ENCODE measurements at regions not wholly inside any gene's neighbourhood (a gene's known extent, or its start where the extent isn't known, plus 50 kb on each side); places are given as distances from the start of the nearest gene placed in this dataset.

DNA sequence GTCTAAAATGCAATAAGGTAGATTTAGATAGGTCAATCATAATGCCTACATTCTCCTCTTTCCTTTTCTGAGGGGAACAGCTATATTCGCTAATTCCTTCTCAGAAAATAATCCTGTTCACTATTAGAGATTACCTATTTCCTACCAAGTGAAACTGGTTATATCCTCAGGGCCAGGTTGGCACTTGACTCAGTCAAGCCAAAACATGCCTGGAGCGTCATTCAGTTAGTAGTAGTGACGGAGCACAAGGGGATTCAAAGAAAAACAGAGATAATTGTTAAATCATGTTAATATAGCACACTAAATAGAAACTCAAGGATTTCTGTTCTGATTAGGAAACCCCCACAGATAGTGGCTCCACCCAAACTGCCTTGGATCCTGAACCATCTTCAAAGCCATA is 515.4 kb upstream of the PTPRD start (continued):
- TF ChIP-seq ZNF281 (CRISPR knock-in tag; IDR thresholded peaks at IDR 0.05) (no peak), ZNF671 (CRISPR knock-in tag; IDR thresholded peaks at IDR 0.05) (no peak), SOX15 (CRISPR knock-in tag; IDR thresholded peaks at IDR 0.05) (no peak), CREM (CRISPR knock-in tag; IDR thresholded peaks at IDR 0.05) (no peak)
- TF ChIP-seq, protein P1, sequence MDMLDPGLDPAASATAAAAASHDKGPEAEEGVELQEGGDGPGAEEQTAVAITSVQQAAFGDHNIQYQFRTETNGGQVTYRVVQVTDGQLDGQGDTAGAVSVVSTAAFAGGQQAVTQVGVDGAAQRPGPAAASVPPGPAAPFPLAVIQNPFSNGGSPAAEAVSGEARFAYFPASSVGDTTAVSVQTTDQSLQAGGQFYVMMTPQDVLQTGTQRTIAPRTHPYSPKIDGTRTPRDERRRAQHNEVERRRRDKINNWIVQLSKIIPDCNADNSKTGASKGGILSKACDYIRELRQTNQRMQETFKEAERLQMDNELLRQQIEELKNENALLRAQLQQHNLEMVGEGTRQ (CRISPR knock-in tag; IDR thresholded peaks at IDR 0.05), result no peak

- no peaks in the 10 kb centered on the region for H3K27me3 Mint-ChIP-seq (ENCODE audit: low read depth)
- ATAC-seq (no peak), DNase-seq (ENCODE audit: low spot score) (no peak)
- no peaks in the 10 kb centered on the region for H3K9me3 Mint-ChIP-seq
- ChIA-PET CTCF (no interaction called here), POLR2A (no interaction called here)
- no peaks in the 10 kb centered on the region for H3K4me1 Mint-ChIP-seq
- H3K27ac Mint-ChIP-seq, result no peak overlapping the region
- H3K36me3 Mint-ChIP-seq, result no peaks in the 10 kb centered on the region
- H3K4me3 Mint-ChIP-seq, result no peak overlapping the region
- TF ChIP-seq, protein P2, sequence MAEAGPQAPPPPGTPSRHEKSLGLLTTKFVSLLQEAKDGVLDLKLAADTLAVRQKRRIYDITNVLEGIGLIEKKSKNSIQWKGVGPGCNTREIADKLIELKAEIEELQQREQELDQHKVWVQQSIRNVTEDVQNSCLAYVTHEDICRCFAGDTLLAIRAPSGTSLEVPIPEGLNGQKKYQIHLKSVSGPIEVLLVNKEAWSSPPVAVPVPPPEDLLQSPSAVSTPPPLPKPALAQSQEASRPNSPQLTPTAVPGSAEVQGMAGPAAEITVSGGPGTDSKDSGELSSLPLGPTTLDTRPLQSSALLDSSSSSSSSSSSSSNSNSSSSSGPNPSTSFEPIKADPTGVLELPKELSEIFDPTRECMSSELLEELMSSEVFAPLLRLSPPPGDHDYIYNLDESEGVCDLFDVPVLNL (CRISPR knock-in tag; IDR thresholded peaks at IDR 0.05; ENCODE audit: borderline replicate concordance, low read depth), result no peak
- TF ChIP-seq NR1H2 (CRISPR knock-in tag; IDR thresholded peaks at IDR 0.05), result no peak
- TF ChIP-seq RELA (CRISPR knock-in tag; IDR thresholded peaks at IDR 0.05; ENCODE audit: borderline replicate concordance), result no peak
- no peak for TF ChIP-seq ETV6 (CRISPR knock-in tag; IDR thresholded peaks at IDR 0.05)
- TF ChIP-seq TEAD4 (CRISPR knock-in tag; IDR thresholded peaks at IDR 0.05), result no peak
- no peak for TF ChIP-seq CTCF (IDR thresholded peaks at IDR 0.05)
- no peak for TF ChIP-seq ATF2 (CRISPR knock-in tag; IDR thresholded peaks at IDR 0.05; ENCODE audit: borderline replicate concordance, low read depth)
- TF ChIP-seq GRHL2 (CRISPR knock-in tag; IDR thresholded peaks at IDR 0.05; ENCODE audit: insufficient replicate concordance, severe bottlenecking), result no peak
- TF ChIP-seq NR3C1 (CRISPR knock-in tag; conservative IDR thresholded peaks at IDR 0.05; ENCODE audit: low read depth), result no peak
- no peak for TF ChIP-seq ARID4B (CRISPR knock-in tag; IDR thresholded peaks at IDR 0.05; ENCODE audit: borderline replicate concordance)
- no peak for TF ChIP-seq ZSCAN18 (CRISPR knock-in tag; IDR thresholded peaks at IDR 0.05)
- TF ChIP-seq, protein P3, sequence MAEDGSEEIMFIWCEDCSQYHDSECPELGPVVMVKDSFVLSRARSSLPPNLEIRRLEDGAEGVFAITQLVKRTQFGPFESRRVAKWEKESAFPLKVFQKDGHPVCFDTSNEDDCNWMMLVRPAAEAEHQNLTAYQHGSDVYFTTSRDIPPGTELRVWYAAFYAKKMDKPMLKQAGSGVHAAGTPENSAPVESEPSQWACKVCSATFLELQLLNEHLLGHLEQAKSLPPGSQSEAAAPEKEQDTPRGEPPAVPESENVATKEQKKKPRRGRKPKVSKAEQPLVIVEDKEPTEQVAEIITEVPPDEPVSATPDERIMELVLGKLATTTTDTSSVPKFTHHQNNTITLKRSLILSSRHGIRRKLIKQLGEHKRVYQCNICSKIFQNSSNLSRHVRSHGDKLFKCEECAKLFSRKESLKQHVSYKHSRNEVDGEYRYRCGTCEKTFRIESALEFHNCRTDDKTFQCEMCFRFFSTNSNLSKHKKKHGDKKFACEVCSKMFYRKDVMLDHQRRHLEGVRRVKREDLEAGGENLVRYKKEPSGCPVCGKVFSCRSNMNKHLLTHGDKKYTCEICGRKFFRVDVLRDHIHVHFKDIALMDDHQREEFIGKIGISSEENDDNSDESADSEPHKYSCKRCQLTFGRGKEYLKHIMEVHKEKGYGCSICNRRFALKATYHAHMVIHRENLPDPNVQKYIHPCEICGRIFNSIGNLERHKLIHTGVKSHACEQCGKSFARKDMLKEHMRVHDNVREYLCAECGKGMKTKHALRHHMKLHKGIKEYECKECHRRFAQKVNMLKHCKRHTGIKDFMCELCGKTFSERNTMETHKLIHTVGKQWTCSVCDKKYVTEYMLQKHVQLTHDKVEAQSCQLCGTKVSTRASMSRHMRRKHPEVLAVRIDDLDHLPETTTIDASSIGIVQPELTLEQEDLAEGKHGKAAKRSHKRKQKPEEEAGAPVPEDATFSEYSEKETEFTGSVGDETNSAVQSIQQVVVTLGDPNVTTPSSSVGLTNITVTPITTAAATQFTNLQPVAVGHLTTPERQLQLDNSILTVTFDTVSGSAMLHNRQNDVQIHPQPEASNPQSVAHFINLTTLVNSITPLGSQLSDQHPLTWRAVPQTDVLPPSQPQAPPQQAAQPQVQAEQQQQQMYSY (CRISPR knock-in tag; IDR thresholded peaks at IDR 0.05), result no peak
- TF ChIP-seq IRF2 (CRISPR knock-in tag; IDR thresholded peaks at IDR 0.05; ENCODE audit: borderline replicate concordance, low read depth), result no peak
- no peak for TF ChIP-seq CREB1 (CRISPR knock-in tag; IDR thresholded peaks at IDR 0.05)
Measured at GRCh38 chr9:11135851-11136250, 523.0 kb upstream of the PTPRD start.
